HEK293 (cell line): ENCODE measurements at regions not wholly inside any gene's neighbourhood (a gene's known extent, or its start where the extent isn't known, plus 50 kb on each side); places are given as distances from the start of the nearest gene placed in this dataset.
A peak's percentile ranks its signal among the peaks of the same experiment; 100 is the strongest.

Source experiments
- REST ChIP-seq: fragments of 450-650 bp; formaldehyde crosslinking; IDR thresholded peaks from 2 replicates; pipeline ENCODE4 v1.5.1; 2016; ENCODE audit warnings: missing biosample characterization, missing genetic modification characterization
- SP7 ChIP-seq: fragments of 450-650 bp; formaldehyde crosslinking; IDR thresholded peaks from 2 replicates; pipeline ENCODE4 v1.5.1; 2016; ENCODE audit warnings: missing biosample characterization, missing genetic modification characterization
- TSHZ1 ChIP-seq: fragments of 450-650 bp; formaldehyde crosslinking; IDR thresholded peaks from 2 replicates; pipeline ENCODE4 v1.5.1; 2016; ENCODE audit warnings: missing biosample characterization, missing genetic modification characterization, borderline replicate concordance
- ZBTB10 ChIP-seq: fragments of 450-650 bp; formaldehyde crosslinking; IDR thresholded peaks from 2 replicates; pipeline ENCODE4 v1.5.1; 2016; ENCODE audit warnings: missing biosample characterization, missing genetic modification characterization
- ZNF19 ChIP-seq: fragments of 450-650 bp; formaldehyde crosslinking; IDR thresholded peaks from 2 replicates; pipeline ENCODE4; 2016; ENCODE audit warnings: missing biosample characterization, missing genetic modification characterization, low read depth
- ZNF341 ChIP-seq: fragments of 450-650 bp; formaldehyde crosslinking; IDR thresholded peaks from 2 replicates; pipeline ENCODE4; 2016; ENCODE audit warnings: low read depth, missing biosample characterization, missing genetic modification characterization
- ZNF354C ChIP-seq: fragments of 450-650 bp; formaldehyde crosslinking; IDR thresholded peaks from 2 replicates; pipeline ENCODE4 v1.5.1; 2016; ENCODE audit warnings: missing biosample characterization, missing genetic modification characterization, low read depth, borderline replicate concordance
- ZNF366 ChIP-seq: fragments of 450-650 bp; formaldehyde crosslinking; conservative IDR thresholded peaks from 2 replicates; pipeline ENCODE4 v1.5.1; 2016; ENCODE audit warnings: missing biosample characterization, missing genetic modification characterization
- ZNF404 ChIP-seq: fragments of 450-650 bp; formaldehyde crosslinking; IDR thresholded peaks from 2 replicates; pipeline ENCODE4 v1.5.1; 2017; ENCODE audit warnings: missing biosample characterization, missing genetic modification characterization
- ZNF48 ChIP-seq: fragments of 450-650 bp; formaldehyde crosslinking; IDR thresholded peaks from 2 replicates; pipeline ENCODE4 v1.5.1; 2016; ENCODE audit warnings: missing biosample characterization, missing genetic modification characterization
- ZNF518A ChIP-seq: fragments of 450-650 bp; formaldehyde crosslinking; conservative IDR thresholded peaks from 2 replicates; pipeline ENCODE4 v1.5.1; 2016; ENCODE audit warnings: low read depth, missing biosample characterization, missing genetic modification characterization
- ZNF544 ChIP-seq: fragments of 450-650 bp; formaldehyde crosslinking; IDR thresholded peaks from 2 replicates; pipeline ENCODE4 v1.5.0; 2017; ENCODE audit warnings: missing biosample characterization, missing genetic modification characterization
- ZNF677 ChIP-seq: fragments of 450-650 bp; IDR thresholded peaks from 2 replicates; pipeline ENCODE4 v1.5.0; 2018; ENCODE audit warnings: missing biosample characterization, mild to moderate bottlenecking, missing genetic modification characterization, moderate library complexity
- ZNF707 ChIP-seq: fragments of 450-650 bp; formaldehyde crosslinking; IDR thresholded peaks from 2 replicates; pipeline ENCODE4 v1.5.1; 2016; ENCODE audit warnings: missing biosample characterization, missing genetic modification characterization
- ZNF776 ChIP-seq: fragments of 450-650 bp; formaldehyde crosslinking; IDR thresholded peaks from 2 replicates; pipeline ENCODE4 v1.5.0; 2017; ENCODE audit warnings: missing biosample characterization, missing genetic modification characterization, borderline replicate concordance
- TF ChIP-seq, protein P1 (sequence below): fragments of 450-650 bp; formaldehyde crosslinking; IDR thresholded peaks from 2 replicates; pipeline ENCODE4 v1.5.1; 2016; ENCODE audit warnings: missing biosample characterization, missing genetic modification characterization
- TF ChIP-seq, protein P2 (sequence below): fragments of 450-650 bp; formaldehyde crosslinking; IDR thresholded peaks from 2 replicates; pipeline ENCODE4 v1.5.1; 2016; ENCODE audit warnings: missing biosample characterization, missing genetic modification characterization, low read depth

- TF ChIP-seq TSHZ1 (tag by site-specific recombination) (peak; percentile 62; the same call in 1 of the 2 replicates), REST (tag by site-specific recombination) (no peak), ZNF19 (no peak), ZNF354C (tag by site-specific recombination) (no peak), ZNF518A (tag by site-specific recombination) (no peak), SP7 (tag by site-specific recombination) (peak; percentile 42; the same call in 1 of the 2 replicates), ZNF366 (tag by site-specific recombination) (peak; percentile 43; the same call in 1 of the 2 replicates), ZNF404 (no peak), ZNF776 (tag by site-specific recombination) (no peak), ZNF48 (tag by site-specific recombination) (no peak), ZBTB10 (tag by site-specific recombination) (no peak), ZNF341 (tag by site-specific recombination) (peak; percentile 48), ZNF677 (tag by site-specific recombination) (no peak), ZNF544 (no peak), ZNF707 (no peak)
- TF ChIP-seq, protein P1, sequence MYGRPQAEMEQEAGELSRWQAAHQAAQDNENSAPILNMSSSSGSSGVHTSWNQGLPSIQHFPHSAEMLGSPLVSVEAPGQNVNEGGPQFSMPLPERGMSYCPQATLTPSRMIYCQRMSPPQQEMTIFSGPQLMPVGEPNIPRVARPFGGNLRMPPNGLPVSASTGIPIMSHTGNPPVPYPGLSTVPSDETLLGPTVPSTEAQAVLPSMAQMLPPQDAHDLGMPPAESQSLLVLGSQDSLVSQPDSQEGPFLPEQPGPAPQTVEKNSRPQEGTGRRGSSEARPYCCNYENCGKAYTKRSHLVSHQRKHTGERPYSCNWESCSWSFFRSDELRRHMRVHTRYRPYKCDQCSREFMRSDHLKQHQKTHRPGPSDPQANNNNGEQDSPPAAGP (tag by site-specific recombination) = no peak
- TF ChIP-seq, protein P2, sequence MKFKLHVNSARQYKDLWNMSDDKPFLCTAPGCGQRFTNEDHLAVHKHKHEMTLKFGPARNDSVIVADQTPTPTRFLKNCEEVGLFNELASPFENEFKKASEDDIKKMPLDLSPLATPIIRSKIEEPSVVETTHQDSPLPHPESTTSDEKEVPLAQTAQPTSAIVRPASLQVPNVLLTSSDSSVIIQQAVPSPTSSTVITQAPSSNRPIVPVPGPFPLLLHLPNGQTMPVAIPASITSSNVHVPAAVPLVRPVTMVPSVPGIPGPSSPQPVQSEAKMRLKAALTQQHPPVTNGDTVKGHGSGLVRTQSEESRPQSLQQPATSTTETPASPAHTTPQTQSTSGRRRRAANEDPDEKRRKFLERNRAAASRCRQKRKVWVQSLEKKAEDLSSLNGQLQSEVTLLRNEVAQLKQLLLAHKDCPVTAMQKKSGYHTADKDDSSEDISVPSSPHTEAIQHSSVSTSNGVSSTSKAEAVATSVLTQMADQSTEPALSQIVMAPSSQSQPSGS (tag by site-specific recombination) = 0 out of 2 replicates have a peak, but pooled peaks have one; percentile 25
Observed at GRCh38 chr3:14289590-14290461, 111.2 kb downstream of the LSM3 start (continued).
